ENCODE measurements at regions not wholly inside any gene's neighbourhood (a gene's known extent, or its start where the extent isn't known, plus 50 kb on each side); places are given as distances from the start of the nearest gene placed in this dataset.

DNA sequence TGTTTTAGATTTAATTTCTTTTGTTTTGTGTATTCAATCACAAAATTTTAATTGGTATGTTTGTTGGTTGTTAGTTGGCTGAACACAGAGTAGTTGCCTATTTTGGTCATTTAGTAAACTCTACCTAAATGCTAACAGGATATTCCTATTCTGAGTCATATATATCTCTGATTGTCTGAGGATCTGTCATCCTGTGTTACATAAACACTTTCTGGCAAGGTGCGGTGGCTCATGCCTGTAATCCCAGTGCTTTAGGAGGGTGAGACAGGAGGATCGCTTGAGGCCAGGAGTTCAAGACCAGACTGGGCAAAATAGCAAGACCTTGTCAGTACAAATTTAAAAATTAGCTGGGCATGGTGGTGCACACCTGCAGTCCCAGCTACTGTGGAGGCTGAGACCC is 178.6 kb downstream of the PLCE1 start:
- TF ChIP-seq, protein P1, sequence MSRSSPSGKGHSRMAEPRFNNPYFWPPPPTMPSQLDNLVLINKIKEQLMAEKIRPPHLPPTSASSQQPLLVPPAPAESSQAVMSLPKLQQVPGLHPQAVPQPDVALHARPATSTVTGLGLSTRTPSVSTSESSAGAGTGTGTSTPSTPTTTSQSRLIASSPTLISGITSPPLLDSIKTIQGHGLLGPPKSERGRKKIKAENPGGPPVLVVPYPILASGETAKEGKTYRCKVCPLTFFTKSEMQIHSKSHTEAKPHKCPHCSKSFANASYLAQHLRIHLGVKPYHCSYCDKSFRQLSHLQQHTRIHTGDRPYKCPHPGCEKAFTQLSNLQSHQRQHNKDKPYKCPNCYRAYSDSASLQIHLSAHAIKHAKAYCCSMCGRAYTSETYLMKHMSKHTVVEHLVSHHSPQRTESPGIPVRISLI (tag by site-specific recombination; IDR thresholded peaks at IDR 0.05): no peak
- TF ChIP-seq, protein P2, sequence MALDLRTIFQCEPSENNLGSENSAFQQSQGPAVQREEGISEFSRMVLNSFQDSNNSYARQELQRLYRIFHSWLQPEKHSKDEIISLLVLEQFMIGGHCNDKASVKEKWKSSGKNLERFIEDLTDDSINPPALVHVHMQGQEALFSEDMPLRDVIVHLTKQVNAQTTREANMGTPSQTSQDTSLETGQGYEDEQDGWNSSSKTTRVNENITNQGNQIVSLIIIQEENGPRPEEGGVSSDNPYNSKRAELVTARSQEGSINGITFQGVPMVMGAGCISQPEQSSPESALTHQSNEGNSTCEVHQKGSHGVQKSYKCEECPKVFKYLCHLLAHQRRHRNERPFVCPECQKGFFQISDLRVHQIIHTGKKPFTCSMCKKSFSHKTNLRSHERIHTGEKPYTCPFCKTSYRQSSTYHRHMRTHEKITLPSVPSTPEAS (tag by site-specific recombination; IDR thresholded peaks at IDR 0.05): no peak
- TF ChIP-seq ZNF560 (tag by site-specific recombination; IDR thresholded peaks at IDR 0.05; ENCODE audit: borderline replicate concordance): no peak
- TF ChIP-seq ZNF302 (tag by site-specific recombination; IDR thresholded peaks at IDR 0.05; ENCODE audit: low read depth): no peak
- TF ChIP-seq, protein P3, sequence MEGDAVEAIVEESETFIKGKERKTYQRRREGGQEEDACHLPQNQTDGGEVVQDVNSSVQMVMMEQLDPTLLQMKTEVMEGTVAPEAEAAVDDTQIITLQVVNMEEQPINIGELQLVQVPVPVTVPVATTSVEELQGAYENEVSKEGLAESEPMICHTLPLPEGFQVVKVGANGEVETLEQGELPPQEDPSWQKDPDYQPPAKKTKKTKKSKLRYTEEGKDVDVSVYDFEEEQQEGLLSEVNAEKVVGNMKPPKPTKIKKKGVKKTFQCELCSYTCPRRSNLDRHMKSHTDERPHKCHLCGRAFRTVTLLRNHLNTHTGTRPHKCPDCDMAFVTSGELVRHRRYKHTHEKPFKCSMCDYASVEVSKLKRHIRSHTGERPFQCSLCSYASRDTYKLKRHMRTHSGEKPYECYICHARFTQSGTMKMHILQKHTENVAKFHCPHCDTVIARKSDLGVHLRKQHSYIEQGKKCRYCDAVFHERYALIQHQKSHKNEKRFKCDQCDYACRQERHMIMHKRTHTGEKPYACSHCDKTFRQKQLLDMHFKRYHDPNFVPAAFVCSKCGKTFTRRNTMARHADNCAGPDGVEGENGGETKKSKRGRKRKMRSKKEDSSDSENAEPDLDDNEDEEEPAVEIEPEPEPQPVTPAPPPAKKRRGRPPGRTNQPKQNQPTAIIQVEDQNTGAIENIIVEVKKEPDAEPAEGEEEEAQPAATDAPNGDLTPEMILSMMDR (tag by site-specific recombination; IDR thresholded peaks at IDR 0.05): no peak
- TF ChIP-seq ZNF274 (IDR thresholded peaks at IDR 0.05; ENCODE audit: low read length): no peak
- TF ChIP-seq ZNF274 (tag by site-specific recombination; IDR thresholded peaks at IDR 0.05; ENCODE audit: borderline replicate concordance): no peak
- TF ChIP-seq SP3 (tag by site-specific recombination; IDR thresholded peaks at IDR 0.05): no peak
- no peak for TF ChIP-seq ZNF654 (tag by site-specific recombination; IDR thresholded peaks at IDR 0.05; ENCODE audit: low read depth)
- TF ChIP-seq, protein P4, sequence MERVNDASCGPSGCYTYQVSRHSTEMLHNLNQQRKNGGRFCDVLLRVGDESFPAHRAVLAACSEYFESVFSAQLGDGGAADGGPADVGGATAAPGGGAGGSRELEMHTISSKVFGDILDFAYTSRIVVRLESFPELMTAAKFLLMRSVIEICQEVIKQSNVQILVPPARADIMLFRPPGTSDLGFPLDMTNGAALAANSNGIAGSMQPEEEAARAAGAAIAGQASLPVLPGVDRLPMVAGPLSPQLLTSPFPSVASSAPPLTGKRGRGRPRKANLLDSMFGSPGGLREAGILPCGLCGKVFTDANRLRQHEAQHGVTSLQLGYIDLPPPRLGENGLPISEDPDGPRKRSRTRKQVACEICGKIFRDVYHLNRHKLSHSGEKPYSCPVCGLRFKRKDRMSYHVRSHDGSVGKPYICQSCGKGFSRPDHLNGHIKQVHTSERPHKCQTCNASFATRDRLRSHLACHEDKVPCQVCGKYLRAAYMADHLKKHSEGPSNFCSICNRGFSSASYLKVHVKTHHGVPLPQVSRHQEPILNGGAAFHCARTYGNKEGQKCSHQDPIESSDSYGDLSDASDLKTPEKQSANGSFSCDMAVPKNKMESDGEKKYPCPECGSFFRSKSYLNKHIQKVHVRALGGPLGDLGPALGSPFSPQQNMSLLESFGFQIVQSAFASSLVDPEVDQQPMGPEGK (tag by site-specific recombination; IDR thresholded peaks at IDR 0.05): no peak
- TF ChIP-seq ZNF626 (tag by site-specific recombination; IDR thresholded peaks at IDR 0.05): no peak
- TF ChIP-seq, protein P5, sequence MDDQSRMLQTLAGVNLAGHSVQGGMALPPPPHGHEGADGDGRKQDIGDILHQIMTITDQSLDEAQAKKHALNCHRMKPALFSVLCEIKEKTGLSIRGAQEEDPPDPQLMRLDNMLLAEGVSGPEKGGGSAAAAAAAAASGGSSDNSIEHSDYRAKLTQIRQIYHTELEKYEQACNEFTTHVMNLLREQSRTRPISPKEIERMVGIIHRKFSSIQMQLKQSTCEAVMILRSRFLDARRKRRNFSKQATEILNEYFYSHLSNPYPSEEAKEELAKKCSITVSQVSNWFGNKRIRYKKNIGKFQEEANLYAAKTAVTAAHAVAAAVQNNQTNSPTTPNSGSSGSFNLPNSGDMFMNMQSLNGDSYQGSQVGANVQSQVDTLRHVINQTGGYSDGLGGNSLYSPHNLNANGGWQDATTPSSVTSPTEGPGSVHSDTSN (CRISPR knock-in tag; IDR thresholded peaks at IDR 0.05): no peak
- no peak for TF ChIP-seq ZNF37A (tag by site-specific recombination; IDR thresholded peaks at IDR 0.05)

Data from HEK293 (cell line).